Osteoblast (primary cell): ENCODE measurements at regions not wholly inside any gene's neighbourhood (a gene's known extent, or its start where the extent isn't known, plus 50 kb on each side); places are given as distances from the start of the nearest gene placed in this dataset.

Experiments used
- DNase-seq: peaks from one replicate; pipeline ENCODE4 v3.0.0; 2011; ENCODE audit warnings: low spot score, mixed read lengths; ENCODE audit not compliant: insufficient read length; ENCODE audit errors: missing footprints
- H2AFZ ChIP-seq: 2 replicates; pipeline ENCODE4 v1.6.0; 2011; ENCODE audit warnings: mild to moderate bottlenecking, low read length
- H3K27ac ChIP-seq: 2 replicates; pipeline ENCODE4 v1.5.1; 2011; ENCODE audit warnings: mild to moderate bottlenecking, low read depth, low read length, moderate library complexity
- H3K27me3 ChIP-seq: 2 replicates; pipeline ENCODE4 v1.6.0; 2012; ENCODE audit warnings: mild to moderate bottlenecking, control low read depth, inconsistent platforms, low read length, moderate library complexity; ENCODE audit not compliant: insufficient read depth
- H3K36me3 ChIP-seq: 2 replicates; pipeline ENCODE4 v1.5.1; 2011; ENCODE audit warnings: mild to moderate bottlenecking, low read length, control low read depth, moderate library complexity; ENCODE audit not compliant: insufficient read depth
- H3K4me1 ChIP-seq: 2 replicates; pipeline ENCODE4 v1.5.1; 2011; ENCODE audit warnings: mild to moderate bottlenecking, low read length, control low read depth, moderate library complexity; ENCODE audit not compliant: insufficient read depth
- H3K4me2 ChIP-seq: 2 replicates; pipeline ENCODE4 v1.6.0; 2011; ENCODE audit warnings: mild to moderate bottlenecking, low read length; ENCODE audit not compliant: insufficient read depth
- H3K4me3 ChIP-seq: fragments of 200-600 bp; sonication (generic); 3 replicates; pipeline ENCODE4 v1.5.1; 2012; ENCODE audit warnings: mild to moderate bottlenecking, low read length, inconsistent platforms; ENCODE audit not compliant: insufficient read depth
- H3K79me2 ChIP-seq: 2 replicates; pipeline ENCODE4 v1.6.0; 2012; ENCODE audit warnings: mild to moderate bottlenecking, low read length, control low read depth, inconsistent platforms; ENCODE audit not compliant: insufficient read depth
- H3K9me3 ChIP-seq: 2 replicates; pipeline ENCODE4 v1.5.1; 2011; ENCODE audit warnings: low read depth, low read length, control low read depth
- H4K20me1 ChIP-seq: 2 replicates; pipeline ENCODE4 v1.6.0; 2012; ENCODE audit warnings: mild to moderate bottlenecking, low read length, control low read depth; ENCODE audit not compliant: insufficient read depth
- TF ChIP-seq, protein P1 (sequence below): IDR thresholded peaks from 2 replicates; pipeline ENCODE4 v1.5.1; 2011; ENCODE audit warnings: mild to moderate bottlenecking, low read depth, low read length, moderate library complexity; ENCODE audit errors: extremely low read depth

DNA sequence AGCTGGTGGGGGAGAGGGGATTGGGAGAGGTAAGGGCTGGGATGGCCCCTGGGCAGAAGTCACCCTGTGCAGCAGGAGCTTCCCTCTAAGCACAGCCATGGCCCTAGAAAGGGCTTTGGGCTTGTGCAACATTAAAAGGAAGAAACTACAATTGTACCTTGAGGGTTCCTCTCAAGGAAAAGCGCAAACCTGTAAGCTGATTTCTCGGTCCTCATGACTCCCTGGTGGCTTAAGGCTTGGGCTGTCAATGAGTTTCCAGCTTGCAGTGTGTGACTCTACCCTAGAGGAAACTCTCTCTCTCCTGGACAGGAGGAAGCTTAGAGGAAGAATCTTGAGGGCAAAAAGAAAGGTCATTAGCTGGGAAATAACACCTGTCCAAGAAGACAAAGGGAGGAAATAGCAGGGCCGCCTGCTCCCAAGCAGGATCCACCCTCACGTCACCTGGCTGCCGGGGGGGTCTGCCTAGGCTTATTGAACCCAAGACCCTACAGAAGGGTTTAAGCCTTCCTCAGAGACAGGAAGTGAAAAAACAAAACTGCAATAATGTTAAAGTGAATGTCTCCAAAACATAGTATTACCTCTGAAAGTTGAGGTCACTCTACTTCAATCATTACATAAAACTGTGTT, 112.5 kb downstream of the WDR11 start:
- Histone ChIP-seq H3K27ac (no peak overlapping the region), H3K79me2 (no peaks in the 10 kb centered on the region), H3K27me3 (no peaks in the 10 kb centered on the region), H3K36me3 (no peaks in the 10 kb centered on the region), H3K4me1 (no peaks in the 10 kb centered on the region), H4K20me1 (no peaks in the 10 kb centered on the region), H3K9me3 (no peaks in the 10 kb centered on the region), H3K4me3 (no peak overlapping the region), H3K4me2 (no peak overlapping the region), H2AFZ (no peak overlapping the region)
- no peak for DNase-seq
- TF ChIP-seq, protein P1, sequence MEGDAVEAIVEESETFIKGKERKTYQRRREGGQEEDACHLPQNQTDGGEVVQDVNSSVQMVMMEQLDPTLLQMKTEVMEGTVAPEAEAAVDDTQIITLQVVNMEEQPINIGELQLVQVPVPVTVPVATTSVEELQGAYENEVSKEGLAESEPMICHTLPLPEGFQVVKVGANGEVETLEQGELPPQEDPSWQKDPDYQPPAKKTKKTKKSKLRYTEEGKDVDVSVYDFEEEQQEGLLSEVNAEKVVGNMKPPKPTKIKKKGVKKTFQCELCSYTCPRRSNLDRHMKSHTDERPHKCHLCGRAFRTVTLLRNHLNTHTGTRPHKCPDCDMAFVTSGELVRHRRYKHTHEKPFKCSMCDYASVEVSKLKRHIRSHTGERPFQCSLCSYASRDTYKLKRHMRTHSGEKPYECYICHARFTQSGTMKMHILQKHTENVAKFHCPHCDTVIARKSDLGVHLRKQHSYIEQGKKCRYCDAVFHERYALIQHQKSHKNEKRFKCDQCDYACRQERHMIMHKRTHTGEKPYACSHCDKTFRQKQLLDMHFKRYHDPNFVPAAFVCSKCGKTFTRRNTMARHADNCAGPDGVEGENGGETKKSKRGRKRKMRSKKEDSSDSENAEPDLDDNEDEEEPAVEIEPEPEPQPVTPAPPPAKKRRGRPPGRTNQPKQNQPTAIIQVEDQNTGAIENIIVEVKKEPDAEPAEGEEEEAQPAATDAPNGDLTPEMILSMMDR = no peak

DNA sequence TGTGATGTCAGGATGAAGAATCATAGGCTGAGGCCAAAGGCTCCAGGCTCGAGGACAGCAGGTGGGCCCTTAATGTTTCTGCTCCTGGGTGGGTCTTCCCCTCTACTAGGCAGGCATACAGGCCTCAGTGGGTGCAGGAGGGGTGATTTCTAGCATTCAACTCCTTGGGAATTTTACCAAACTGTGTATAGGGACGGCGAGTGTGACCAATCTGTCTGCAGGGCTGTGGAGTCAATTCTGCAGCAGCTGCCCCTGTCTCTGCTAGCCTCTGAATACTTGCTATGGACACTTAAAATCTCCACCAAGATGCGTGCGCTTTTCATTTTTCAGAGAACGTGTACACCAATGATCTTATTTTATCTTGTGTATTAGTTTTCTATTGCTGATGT, 115.5 kb downstream of the WDR11 start:
- no peak overlapping the region for H2AFZ ChIP-seq
- no peak for DNase-seq
- no peak overlapping the region for H3K4me3 ChIP-seq
- no peak overlapping the region for H3K27ac ChIP-seq
- no peaks in the 10 kb centered on the region for H3K36me3 ChIP-seq
- TF ChIP-seq, protein P1 = no peak
- no peaks in the 10 kb centered on the region for H3K4me1 ChIP-seq
- H3K27me3 ChIP-seq = no peaks in the 10 kb centered on the region
- H3K9me3 ChIP-seq = no peaks in the 10 kb centered on the region
- H4K20me1 ChIP-seq = no peaks in the 10 kb centered on the region
- no peak overlapping the region for H3K4me2 ChIP-seq
- H3K79me2 ChIP-seq = no peaks in the 10 kb centered on the region

- H3K4me1 ChIP-seq = no peaks in the 10 kb centered on the region
- no peaks in the 10 kb centered on the region for H3K79me2 ChIP-seq
- TF ChIP-seq, protein P1 = no peak
- no peaks in the 10 kb centered on the region for H4K20me1 ChIP-seq
- no peak overlapping the region for H2AFZ ChIP-seq
- H3K27ac ChIP-seq = no peak overlapping the region
- H3K27me3 ChIP-seq = no peaks in the 10 kb centered on the region
- no peaks in the 10 kb centered on the region for H3K9me3 ChIP-seq
- H3K4me3 ChIP-seq = no peak overlapping the region
- no peaks in the 10 kb centered on the region for H3K36me3 ChIP-seq
- no peak for DNase-seq
- H3K4me2 ChIP-seq = no peak overlapping the region
These were observed 118.1 kb downstream of the WDR11 start for GRCh38 chr10:120969219-120969645.

DNA sequence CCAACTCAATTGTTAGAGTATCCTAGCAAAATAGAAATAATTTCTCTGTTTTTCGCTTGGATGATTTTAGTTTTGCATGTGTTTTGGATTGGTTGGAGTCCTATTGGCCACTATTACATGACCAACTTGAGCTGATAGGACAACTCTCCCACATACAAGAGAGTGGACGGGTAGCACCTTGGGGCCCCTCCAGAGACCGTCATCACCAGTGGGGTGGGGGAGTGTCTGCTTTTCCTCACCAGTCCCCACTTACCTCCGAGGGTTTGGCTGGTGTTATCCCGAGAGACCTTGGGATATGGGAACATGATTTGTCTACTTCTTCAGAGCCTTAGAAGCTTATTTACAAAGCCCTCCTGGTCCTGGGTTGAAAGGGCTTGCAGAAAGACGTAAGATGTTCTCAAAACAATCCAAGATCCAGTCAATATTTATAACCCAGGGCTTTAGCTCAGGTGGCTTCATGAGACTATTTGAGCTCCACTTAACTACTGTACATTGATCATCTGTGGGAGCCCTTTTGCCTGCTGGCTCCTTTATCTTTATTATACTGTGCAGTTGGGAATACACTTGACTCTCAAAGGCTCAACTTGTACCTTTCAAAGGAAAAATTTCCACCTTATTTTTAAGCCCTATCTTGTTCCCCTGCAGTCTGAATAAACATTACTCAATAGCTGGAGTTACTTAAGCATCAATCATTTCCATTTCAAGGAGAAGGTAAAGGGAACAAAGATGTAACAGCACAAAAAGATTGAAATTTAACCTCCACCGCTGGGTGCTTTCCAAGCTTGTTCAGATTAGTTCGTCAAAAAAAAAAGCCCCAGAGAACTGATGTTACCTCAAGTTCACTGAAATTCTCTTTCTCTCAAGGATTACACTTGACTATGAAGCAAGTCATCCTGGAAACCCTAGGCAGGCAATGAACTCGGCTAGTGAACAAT, 119.7 kb downstream of the WDR11 start:
- Histone ChIP-seq H3K4me3 (no peak overlapping the region), H4K20me1 (no peaks in the 10 kb centered on the region), H3K27ac (no peak overlapping the region), H3K4me1 (no peaks in the 10 kb centered on the region), H2AFZ (no peak overlapping the region), H3K9me3 (no peaks in the 10 kb centered on the region), H3K4me2 (no peak overlapping the region), H3K36me3 (no peaks in the 10 kb centered on the region), H3K27me3 (no peaks in the 10 kb centered on the region), H3K79me2 (no peaks in the 10 kb centered on the region)
- TF ChIP-seq, protein P1 = no peak
- no peak for DNase-seq
